ACC112 (cell line): ENCODE measurements at regions not wholly inside any gene's neighbourhood (a gene's known extent, or its start where the extent isn't known, plus 50 kb on each side); places are given as distances from the start of the nearest gene placed in this dataset.

Source experiments
- H2AFZ ChIP-seq: fragments of 200-600 bp; sonication (generic); one replicate; pipeline ENCODE4 v1.6.0; 2017; ENCODE audit warnings: antibody characterized with exemption, low read length; ENCODE audit not compliant: unreplicated experiment
- H3K27ac ChIP-seq: fragments of 200-600 bp; sonication (generic); 2 replicates; pipeline ENCODE4 v1.5.1; 2014; ENCODE audit warnings: low read depth, mild to moderate bottlenecking, antibody characterized with exemption, low read length, moderate library complexity
- H3K27me3 ChIP-seq: fragments of 200-600 bp; sonication (generic); 2 replicates; pipeline ENCODE4 v1.6.1; 2014; ENCODE audit warnings: mild to moderate bottlenecking, antibody characterized with exemption, low read length, moderate library complexity, mixed read lengths; ENCODE audit not compliant: insufficient read depth
- H3K36me3 ChIP-seq: fragments of 200-600 bp; sonication (generic); 2 replicates; pipeline ENCODE4 v1.6.1; 2016; ENCODE audit warnings: mild to moderate bottlenecking, antibody characterized with exemption, low read length, moderate library complexity, mixed read lengths; ENCODE audit not compliant: insufficient read depth
- H3K4me1 ChIP-seq: fragments of 200-600 bp; sonication (generic); one replicate; pipeline ENCODE4 v1.6.1; 2016; ENCODE audit warnings: low read length, mixed read lengths; ENCODE audit not compliant: insufficient read depth, unreplicated experiment, control insufficient read depth
- H3K4me3 ChIP-seq: fragments of 200-600 bp; sonication (generic); 2 replicates; pipeline ENCODE4 v1.5.1; 2014; ENCODE audit warnings: mild to moderate bottlenecking, low read depth, low read length
- H3K79me2 ChIP-seq: fragments of 200-600 bp; sonication (generic); one replicate; pipeline ENCODE4 v1.6.0; 2016; ENCODE audit warnings: low read length; ENCODE audit not compliant: control insufficient read depth, unreplicated experiment, insufficient read depth

DNA sequence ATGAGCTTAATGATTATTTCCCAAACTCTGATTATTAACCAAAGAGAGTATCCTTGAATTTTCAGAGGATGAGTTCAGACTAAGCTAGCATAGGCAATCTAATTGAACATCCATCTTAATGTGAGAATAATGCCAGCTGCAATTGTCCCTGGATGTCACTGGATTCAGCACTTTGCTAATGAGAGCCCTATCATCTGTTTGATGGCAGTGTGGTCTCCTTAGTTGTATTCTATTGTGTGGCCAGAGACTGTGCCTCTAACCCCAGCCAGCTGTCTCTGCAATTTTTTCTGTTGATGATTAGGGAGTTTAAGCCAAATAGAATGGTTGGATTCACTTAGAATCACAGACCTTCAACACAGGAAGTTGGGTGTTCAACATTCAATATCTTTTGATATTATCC, 1249.5 kb downstream of the FAM181B start:
- Histone ChIP-seq H3K27me3 (no peaks in the 10 kb centered on the region), H3K4me3 (no peak overlapping the region), H2AFZ (no peak overlapping the region), H3K36me3 (no peaks in the 10 kb centered on the region), H3K27ac (no peak overlapping the region), H3K79me2 (no peaks in the 10 kb centered on the region), H3K4me1 (no peaks in the 10 kb centered on the region)

DNA sequence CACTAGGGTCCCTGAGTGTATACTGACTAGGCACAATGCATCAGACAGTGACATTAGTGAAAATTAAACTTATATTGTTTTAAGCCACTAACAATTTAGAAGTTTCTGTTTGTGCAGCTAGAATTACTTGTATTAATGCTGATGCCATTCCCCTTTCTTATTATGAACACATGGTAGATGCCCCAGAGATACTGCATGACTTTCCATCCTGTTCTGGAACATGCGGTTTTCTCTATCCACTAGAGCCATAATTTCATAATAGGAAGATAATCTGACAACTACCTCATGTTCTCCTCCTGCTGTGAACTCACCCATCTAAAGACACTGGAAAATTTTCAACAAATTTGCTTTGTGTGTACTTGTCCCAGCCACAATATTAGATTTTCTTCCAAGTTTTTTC, 1256.4 kb downstream of the FAM181B start:
- H3K36me3 ChIP-seq = no peaks in the 10 kb centered on the region
- no peaks in the 10 kb centered on the region for H3K4me1 ChIP-seq
- H3K4me3 ChIP-seq = no peak overlapping the region
- H3K79me2 ChIP-seq = no peaks in the 10 kb centered on the region
- H3K27me3 ChIP-seq = no peaks in the 10 kb centered on the region
- no peak overlapping the region for H3K27ac ChIP-seq
- H2AFZ ChIP-seq = no peak overlapping the region

DNA sequence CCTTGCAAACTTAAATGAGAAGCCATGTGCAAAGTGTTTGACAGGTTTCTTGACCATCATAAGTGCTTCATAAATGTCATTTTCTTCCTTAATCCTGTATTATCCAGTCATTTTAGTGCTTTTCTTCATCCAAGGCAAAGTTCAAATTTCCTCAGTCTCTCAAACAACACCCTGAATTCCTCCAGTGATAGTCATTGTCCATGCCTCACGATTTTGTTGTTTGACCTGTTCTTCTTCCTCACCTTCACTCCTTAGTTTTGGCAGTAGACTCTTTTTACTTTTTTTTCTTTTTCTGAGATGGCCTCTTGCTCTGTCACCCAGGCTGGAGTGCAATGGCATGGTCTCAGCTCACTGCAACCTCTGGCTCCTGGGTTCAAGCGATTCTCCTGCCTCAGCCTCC, 1257.3 kb downstream of the FAM181B start:
- no peaks in the 10 kb centered on the region for H3K4me1 ChIP-seq
- H3K4me3 ChIP-seq = no peak overlapping the region
- no peaks in the 10 kb centered on the region for H3K36me3 ChIP-seq
- H3K79me2 ChIP-seq = no peaks in the 10 kb centered on the region
- no peaks in the 10 kb centered on the region for H3K27me3 ChIP-seq
- H3K27ac ChIP-seq = no peak overlapping the region
- H2AFZ ChIP-seq = no peak overlapping the region

DNA sequence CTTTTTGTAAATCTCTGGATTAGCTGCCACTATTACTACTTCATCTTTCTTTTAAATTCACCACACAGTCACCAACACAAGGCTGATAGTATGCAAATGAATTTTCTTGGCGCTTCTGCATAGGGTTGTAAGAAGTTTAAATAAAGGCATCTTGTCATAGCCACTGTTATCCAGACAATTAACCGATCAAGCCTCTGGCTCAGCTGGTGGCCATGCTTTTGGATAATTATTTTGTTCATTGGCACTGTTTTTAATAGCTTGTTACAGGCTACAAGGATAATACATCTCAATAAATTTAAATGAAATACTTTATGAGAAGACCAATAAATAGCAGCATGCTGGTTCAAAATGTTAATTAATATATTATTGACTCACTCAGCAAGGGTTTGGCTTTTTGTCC, 1261.0 kb downstream of the FAM181B start:
- no peak overlapping the region for H3K4me3 ChIP-seq
- H2AFZ ChIP-seq = no peak overlapping the region
- H3K36me3 ChIP-seq = no peaks in the 10 kb centered on the region
- H3K4me1 ChIP-seq = no peaks in the 10 kb centered on the region
- no peaks in the 10 kb centered on the region for H3K79me2 ChIP-seq
- no peak overlapping the region for H3K27ac ChIP-seq
- H3K27me3 ChIP-seq = no peaks in the 10 kb centered on the region

DNA sequence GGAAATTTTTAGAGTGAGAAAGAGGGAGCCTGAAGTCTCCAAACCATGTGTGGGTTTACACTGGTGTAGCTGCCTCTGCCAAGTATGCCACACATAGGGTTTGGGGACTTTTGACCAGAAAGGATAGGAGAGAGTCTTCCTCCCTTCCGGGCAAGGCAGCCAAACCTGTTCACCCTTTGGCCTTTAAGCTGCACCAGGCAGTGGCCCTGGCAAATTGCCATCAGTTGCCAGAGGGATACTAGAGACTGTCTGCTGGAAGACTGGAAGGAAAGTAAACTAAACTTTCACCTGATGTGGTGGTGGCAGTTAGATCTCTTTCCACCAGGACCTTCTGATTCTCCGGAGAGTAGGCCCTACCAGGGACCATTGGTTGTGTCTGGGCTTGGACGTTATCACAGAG, 1263.2 kb downstream of the FAM181B start:
- no peaks in the 10 kb centered on the region for H3K36me3 ChIP-seq
- H3K4me1 ChIP-seq = no peaks in the 10 kb centered on the region
- H3K27me3 ChIP-seq = no peaks in the 10 kb centered on the region
- no peak overlapping the region for H3K27ac ChIP-seq
- H2AFZ ChIP-seq = no peak overlapping the region
- H3K4me3 ChIP-seq = no peak overlapping the region
- H3K79me2 ChIP-seq = no peaks in the 10 kb centered on the region

DNA sequence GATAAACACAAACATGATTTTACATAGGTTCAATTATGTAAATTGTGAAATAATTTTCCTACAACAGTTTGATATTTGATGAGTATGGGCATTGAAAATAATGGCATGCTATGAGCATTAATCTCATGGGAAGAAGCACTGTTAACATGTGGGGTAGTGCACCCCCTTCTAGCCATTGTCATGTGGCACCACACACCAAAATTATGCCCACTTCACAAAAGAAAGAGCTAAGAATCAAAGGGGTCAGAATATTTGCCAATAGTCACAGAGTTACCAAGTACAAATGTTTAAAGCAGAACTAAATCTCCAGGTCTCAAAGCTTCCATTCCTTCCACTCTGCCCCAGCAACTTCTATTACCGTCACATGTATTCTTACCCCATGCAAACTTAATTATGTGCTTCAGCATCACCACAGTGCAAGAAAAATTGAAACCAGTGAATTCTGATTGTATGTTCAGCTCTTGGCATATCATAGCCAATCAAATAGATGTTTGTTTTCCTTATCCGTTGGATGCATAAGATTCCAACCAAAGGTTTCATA, 1273.8 kb downstream of the FAM181B start:
- no peak overlapping the region for H3K27ac ChIP-seq

DNA sequence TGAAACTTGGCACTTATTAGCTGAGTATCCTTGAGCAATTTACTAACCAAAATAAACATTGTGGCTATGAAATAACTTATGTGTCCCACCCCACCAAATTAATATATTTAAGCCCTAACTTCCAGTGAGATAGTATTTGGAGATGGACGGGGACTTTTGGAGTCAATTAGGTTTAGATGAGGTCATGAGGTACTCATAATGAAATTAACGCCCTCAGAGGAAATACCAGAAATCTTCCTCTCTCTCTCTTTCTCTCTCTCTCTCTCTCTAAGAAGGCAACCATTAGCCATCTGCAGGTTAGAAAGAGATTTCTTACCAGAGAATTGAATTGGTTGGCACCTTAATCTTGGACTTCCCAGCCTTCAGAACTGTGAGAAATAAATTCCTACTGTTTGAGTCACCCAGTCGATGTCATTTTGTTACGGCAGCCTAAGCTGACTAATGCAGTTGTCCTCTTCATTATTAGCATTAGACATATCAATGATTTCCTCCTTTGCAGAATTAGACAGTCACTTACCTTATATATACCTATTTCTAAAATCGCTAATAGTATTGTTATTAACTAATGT, 1284.0 kb downstream of the FAM181B start:
- Histone ChIP-seq H3K36me3 (no peaks in the 10 kb centered on the region), H3K79me2 (no peaks in the 10 kb centered on the region), H3K4me3 (no peak overlapping the region), H3K27ac (no peak overlapping the region), H3K4me1 (no peaks in the 10 kb centered on the region), H2AFZ (no peak overlapping the region), H3K27me3 (no peaks in the 10 kb centered on the region)

More for the DNA sequence above, 1273.8 kb downstream of the FAM181B start:
- Histone ChIP-seq H3K27me3 (no peaks in the 10 kb centered on the region), H3K79me2 (no peaks in the 10 kb centered on the region), H3K36me3 (no peaks in the 10 kb centered on the region), H3K4me1 (no peaks in the 10 kb centered on the region), H2AFZ (no peak overlapping the region), H3K4me3 (no peak overlapping the region)

DNA sequence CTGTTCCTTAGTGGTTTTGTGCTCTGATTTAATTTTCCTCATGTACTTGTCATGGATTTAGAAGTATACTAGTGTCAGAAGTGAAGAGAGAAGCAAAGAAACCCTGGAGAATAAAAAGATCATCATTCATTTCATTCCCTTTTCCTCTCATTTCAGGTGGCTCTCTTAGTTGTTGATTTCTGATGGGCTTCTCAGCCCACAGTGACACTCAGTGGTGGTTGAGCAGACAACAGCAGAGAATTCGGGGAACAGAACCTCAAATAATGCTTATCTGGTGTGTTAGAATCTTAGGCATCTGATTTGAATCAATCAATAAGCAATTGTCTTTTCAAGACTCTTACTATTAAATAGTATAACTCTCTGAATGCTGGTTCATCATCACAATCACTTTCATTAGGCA, 1289.4 kb downstream of the FAM181B start:
- Histone ChIP-seq H3K4me3 (no peak overlapping the region), H3K27ac (no peak overlapping the region)

DNA sequence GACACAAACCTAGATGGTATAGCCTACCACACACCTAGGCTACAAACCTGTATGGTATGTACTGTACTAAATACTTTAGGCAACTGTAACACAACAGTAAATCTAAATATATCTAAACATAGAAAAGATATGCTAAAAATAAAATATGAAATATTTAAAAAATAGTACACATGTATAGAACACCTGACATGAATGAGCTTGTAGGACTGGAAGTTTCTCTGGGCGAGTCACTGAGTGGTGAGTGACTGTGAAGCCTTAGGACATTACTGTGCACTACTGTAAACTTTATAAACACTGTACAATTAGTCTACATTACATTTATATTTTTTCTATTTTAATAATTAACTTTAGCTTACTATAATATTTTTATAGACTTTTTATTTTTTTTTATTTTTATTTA, 1301.3 kb downstream of the FAM181B start:
- Histone ChIP-seq H3K4me3 (no peak overlapping the region), H3K36me3 (no peaks in the 10 kb centered on the region), H3K27ac (no peak overlapping the region), H2AFZ (no peak overlapping the region), H3K79me2 (no peaks in the 10 kb centered on the region), H3K4me1 (no peaks in the 10 kb centered on the region), H3K27me3 (no peaks in the 10 kb centered on the region)

More for the DNA sequence above, 1289.4 kb downstream of the FAM181B start:
- Histone ChIP-seq H2AFZ (no peak overlapping the region), H3K27me3 (no peaks in the 10 kb centered on the region), H3K4me1 (no peaks in the 10 kb centered on the region), H3K79me2 (no peaks in the 10 kb centered on the region), H3K36me3 (no peaks in the 10 kb centered on the region)

DNA sequence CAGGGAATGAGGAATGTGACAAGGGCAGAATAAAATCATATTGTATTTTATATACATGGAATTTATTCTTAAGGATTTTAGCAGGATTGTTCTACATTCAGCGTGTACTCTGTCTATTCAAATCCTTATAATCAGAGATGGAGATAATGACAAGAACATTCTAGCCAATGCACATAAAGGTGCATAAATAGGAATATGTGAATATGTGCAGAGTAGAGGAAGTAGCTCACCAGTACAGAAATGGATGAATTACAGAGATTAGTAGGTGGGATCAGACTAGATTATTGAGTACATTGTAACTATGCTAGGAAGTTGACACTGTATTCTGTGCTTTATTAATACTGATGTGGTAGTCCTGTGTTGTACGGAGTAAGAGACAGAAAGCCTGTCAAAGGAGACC, 1308.8 kb downstream of the FAM181B start:
- H3K36me3 ChIP-seq = no peaks in the 10 kb centered on the region
- H3K27ac ChIP-seq = no peak overlapping the region
- H3K4me3 ChIP-seq = no peak overlapping the region
- H2AFZ ChIP-seq = no peak overlapping the region
- no peaks in the 10 kb centered on the region for H3K79me2 ChIP-seq
- no peaks in the 10 kb centered on the region for H3K27me3 ChIP-seq
- H3K4me1 ChIP-seq = no peaks in the 10 kb centered on the region

DNA sequence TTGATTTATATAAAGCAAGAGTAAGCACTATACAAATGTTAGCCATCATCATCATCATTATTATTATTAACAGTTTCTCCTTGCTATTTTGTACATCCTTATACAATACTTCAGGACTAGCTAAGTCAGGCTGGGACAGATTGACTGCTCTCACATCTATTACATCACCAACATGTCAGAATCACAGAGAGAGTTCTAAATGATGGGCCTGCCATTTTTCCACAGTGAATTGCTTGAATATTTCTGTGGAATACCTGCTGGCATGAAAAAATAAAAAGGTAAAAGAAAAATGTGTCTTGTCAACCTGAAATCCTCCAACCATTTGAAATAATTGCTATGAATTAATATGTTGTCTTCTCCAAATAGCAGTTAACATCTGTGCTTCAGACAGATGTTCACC, 1311.3 kb downstream of the FAM181B start:
- H3K79me2 ChIP-seq = no peaks in the 10 kb centered on the region
- H3K36me3 ChIP-seq = no peaks in the 10 kb centered on the region
- no peak overlapping the region for H3K27ac ChIP-seq
- no peak overlapping the region for H3K4me3 ChIP-seq
- H3K4me1 ChIP-seq = no peaks in the 10 kb centered on the region
- no peak overlapping the region for H2AFZ ChIP-seq
- no peaks in the 10 kb centered on the region for H3K27me3 ChIP-seq
